ENCODE measurements at regions not wholly inside any gene's neighbourhood (a gene's known extent, or its start where the extent isn't known, plus 50 kb on each side); places are given as distances from the start of the nearest gene placed in this dataset.

DNA sequence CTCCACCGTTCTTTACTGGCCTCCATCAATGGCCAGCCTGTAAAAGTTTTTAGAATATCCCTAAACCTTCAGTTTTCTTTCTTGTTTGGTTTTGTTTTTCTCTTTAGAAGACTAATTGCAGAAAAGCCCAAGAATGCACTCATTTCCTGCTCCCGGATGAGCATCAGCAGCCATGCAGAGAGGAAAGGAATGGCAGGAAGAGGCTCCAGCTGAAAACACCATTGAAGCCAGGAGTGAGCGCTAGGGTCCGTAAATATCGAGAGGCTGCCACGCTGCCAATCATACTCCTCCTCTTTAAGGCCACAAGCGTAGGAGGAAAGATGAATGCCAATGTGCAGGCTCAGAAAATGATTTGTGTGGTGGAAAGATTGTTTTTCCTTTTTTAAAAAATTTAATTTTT, 57.4 kb upstream of the UBE2L5 start:
- in situ Hi-C loops (cut with MboI; ENCODE audit: low sequenced_read_pairs, unreplicated experiment), result no loop called here
- DNase-seq (ENCODE audit: low spot score), result no peak
- TF ChIP-seq, protein P1, sequence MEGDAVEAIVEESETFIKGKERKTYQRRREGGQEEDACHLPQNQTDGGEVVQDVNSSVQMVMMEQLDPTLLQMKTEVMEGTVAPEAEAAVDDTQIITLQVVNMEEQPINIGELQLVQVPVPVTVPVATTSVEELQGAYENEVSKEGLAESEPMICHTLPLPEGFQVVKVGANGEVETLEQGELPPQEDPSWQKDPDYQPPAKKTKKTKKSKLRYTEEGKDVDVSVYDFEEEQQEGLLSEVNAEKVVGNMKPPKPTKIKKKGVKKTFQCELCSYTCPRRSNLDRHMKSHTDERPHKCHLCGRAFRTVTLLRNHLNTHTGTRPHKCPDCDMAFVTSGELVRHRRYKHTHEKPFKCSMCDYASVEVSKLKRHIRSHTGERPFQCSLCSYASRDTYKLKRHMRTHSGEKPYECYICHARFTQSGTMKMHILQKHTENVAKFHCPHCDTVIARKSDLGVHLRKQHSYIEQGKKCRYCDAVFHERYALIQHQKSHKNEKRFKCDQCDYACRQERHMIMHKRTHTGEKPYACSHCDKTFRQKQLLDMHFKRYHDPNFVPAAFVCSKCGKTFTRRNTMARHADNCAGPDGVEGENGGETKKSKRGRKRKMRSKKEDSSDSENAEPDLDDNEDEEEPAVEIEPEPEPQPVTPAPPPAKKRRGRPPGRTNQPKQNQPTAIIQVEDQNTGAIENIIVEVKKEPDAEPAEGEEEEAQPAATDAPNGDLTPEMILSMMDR (IDR thresholded peaks at IDR 0.05; ENCODE audit: borderline replicate concordance, control extremely low read depth, extremely low read depth, insufficient read depth, missing control alignments), result no peak

DNA sequence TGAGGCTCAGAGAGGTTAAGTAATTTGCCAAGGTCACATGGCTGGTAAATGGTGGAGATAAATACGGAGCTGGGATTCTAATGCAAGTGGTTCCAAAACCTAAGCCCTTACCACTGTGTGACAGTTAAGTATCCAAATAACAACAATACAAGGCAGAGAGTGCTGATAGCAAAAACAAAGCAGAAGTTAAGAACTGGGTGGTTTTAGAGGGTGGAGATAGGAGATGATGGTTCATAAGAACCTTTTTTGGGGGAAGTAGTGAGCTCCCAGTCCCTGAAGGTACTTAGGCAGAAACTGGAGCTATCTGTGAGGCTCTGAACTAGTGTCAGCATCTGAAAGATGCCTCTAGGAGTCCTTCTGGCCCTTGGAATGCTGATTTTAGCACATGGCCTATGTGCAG, 56.2 kb upstream of the UBE2L5 start:
- TF ChIP-seq, protein P1 (IDR thresholded peaks at IDR 0.05; ENCODE audit: borderline replicate concordance, control extremely low read depth, extremely low read depth, insufficient read depth, missing control alignments), result no peak
- DNase-seq (ENCODE audit: low spot score), result no peak
- in situ Hi-C loops (cut with MboI; ENCODE audit: low sequenced_read_pairs, unreplicated experiment), result no loop called here

DNA sequence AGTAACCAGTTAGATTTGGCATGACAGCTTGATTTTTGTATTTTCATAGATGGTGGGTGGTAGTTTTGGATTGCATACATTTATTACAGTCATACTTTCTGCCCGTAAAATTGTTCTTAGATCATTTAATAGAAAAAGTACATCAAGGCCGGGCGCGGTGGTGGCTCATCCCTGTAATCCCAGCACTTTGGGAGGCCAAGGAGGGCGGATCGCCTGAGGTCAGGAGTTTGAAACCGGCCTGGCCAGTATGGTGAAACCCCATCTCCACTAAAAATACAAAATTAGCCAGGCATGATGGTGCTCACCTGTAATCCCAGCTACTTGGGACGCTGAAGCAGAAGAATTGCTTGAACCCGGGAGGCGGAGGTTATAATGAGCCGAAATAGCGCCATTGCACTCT, 55.0 kb upstream of the UBE2L5 start:
- DNase-seq (ENCODE audit: low spot score), result no peak
- in situ Hi-C loops (cut with MboI; ENCODE audit: low sequenced_read_pairs, unreplicated experiment), result no loop called here
- TF ChIP-seq, protein P1 (IDR thresholded peaks at IDR 0.05; ENCODE audit: borderline replicate concordance, control extremely low read depth, extremely low read depth, insufficient read depth, missing control alignments), result no peak

GRCh38 chr13:30370146-30370545, 52.1 kb upstream of the UBE2L5 start:
- DNase-seq (ENCODE audit: low spot score), result no peak
- in situ Hi-C loops (cut with MboI; ENCODE audit: low sequenced_read_pairs, unreplicated experiment), result no loop called here
- TF ChIP-seq, protein P1 (IDR thresholded peaks at IDR 0.05; ENCODE audit: borderline replicate concordance, control extremely low read depth, extremely low read depth, insufficient read depth, missing control alignments), result no peak

GRCh38 chr13:30370916-30371521, 51.3 kb upstream of the UBE2L5 start:
- TF ChIP-seq, protein P1 (IDR thresholded peaks at IDR 0.05; ENCODE audit: borderline replicate concordance, control extremely low read depth, extremely low read depth, insufficient read depth, missing control alignments), result no peak
- no peak for DNase-seq (ENCODE audit: low spot score)
- in situ Hi-C loops (cut with MboI; ENCODE audit: low sequenced_read_pairs, unreplicated experiment), result no loop called here

DNA sequence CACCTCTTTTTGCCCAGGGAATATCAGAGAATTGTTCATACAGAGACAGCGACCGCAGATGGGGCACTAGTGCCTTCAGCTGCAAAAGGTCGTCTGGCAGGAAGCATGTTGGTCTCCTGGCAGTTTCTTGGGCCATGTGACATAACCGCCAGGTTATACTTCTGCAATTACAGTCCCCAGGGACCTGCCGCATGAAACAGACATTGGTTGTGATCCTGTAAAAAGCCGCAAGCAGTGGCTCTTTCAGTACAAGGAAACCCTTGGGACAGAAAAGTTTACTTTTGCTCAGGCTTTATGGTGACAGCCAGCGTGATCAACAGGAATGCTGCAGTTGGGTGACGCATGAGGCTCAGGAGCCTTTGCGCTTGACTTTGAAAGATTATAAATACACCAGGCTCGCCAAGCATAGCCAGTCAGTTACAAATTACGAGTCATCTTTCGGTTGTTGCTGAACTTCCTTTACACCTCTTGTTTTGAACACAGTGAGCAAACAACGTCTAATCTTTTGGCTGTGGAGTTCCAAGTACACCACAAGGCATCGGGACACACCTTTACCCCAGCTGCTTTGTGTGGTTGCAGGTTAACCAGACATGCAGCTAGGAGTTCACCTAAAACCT, 50.5 kb upstream of the UBE2L5 start:
- peak; percentile 71 for DNase-seq (ENCODE audit: low spot score)
- in situ Hi-C loops (cut with MboI; ENCODE audit: low sequenced_read_pairs, unreplicated experiment), result no loop called here
- TF ChIP-seq, protein P1 (IDR thresholded peaks at IDR 0.05; ENCODE audit: borderline replicate concordance, control extremely low read depth, extremely low read depth, insufficient read depth, missing control alignments), result no peak
